HG02642 (cell line): ENCODE measurements at regions not wholly inside any gene's neighbourhood (a gene's known extent, or its start where the extent isn't known, plus 50 kb on each side); places are given as distances from the start of the nearest gene placed in this dataset.

Source experiments
- ATAC-seq: cut with Tn5 transposase; IDR thresholded peaks from one replicate; pipeline ENCODE4 v1.9.1; 2021; ENCODE audit warnings: mild to moderate bottlenecking; ENCODE audit not compliant: unreplicated experiment, poor library complexity

DNA sequence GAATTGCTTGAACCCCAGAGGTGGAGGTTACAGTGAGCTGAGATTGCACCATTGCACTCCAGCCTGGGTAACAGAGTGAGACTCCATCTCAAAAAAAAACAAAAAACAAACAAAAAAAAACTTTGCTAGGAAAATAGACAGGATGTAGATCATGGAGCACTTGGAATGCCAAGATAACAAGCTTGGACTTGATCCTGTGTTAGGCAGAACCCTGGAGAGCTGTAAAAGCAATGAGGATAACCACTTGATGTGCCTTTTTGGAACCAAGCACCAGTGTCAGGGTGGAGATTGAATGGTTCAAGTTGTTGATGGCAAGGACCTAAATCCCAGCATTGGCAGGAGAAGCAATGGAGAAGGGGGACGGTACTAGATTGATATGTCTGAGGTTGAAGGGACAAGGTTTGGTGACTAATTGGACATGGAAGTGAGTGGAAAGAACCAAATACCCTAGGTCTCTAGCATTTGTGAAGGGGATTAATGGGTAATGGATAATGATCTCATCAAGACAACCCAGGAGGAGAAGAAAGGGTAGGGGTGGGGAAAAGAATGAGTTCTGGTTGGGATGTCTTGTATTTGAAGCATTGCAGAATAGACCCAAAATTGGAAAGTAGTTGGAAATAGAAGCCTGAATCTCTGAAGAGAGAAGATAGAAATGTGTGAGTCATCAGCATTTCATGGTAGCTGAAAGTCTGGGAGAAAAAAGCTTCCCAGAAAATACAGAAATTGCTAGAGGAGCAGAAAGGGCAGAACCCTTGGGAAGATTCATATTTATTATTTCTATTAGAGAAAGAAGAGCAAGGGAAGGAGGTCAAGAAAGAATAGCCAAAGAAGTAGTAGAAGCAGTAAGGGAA, 176.7 kb downstream of the NUAK1 start:
- no peak for ATAC-seq

GRCh38 chr12:105967038-105967776, 171.5 kb downstream of the NUAK1 start:
- ATAC-seq = no peak

GRCh38 chr12:105968025-105968424, 170.7 kb downstream of the NUAK1 start:
- no peak for ATAC-seq

- ATAC-seq = no peak
These were observed 167.9 kb downstream of the NUAK1 start for GRCh38 chr12:105970885-105971284.

GRCh38 chr12:105974738-105975137, 164.0 kb downstream of the NUAK1 start:
- ATAC-seq = no peak

- ATAC-seq = no peak
These were observed 163.4 kb downstream of the NUAK1 start for GRCh38 chr12:105975351-105975750.

GRCh38 chr12:105977236-105977635, 161.5 kb downstream of the NUAK1 start:
- no peak for ATAC-seq

- ATAC-seq = no peak
These were observed 161.1 kb downstream of the NUAK1 start for GRCh38 chr12:105977652-105978051.

- no peak for ATAC-seq
These were observed 160.5 kb downstream of the NUAK1 start for GRCh38 chr12:105978276-105978675.

- no peak for ATAC-seq
These were observed 160.1 kb downstream of the NUAK1 start for GRCh38 chr12:105978686-105979085.

- no peak for ATAC-seq
These were observed 158.7 kb downstream of the NUAK1 start for GRCh38 chr12:105980085-105980484.

- no peak for ATAC-seq
These were observed 158.2 kb downstream of the NUAK1 start for GRCh38 chr12:105980533-105980932.

DNA sequence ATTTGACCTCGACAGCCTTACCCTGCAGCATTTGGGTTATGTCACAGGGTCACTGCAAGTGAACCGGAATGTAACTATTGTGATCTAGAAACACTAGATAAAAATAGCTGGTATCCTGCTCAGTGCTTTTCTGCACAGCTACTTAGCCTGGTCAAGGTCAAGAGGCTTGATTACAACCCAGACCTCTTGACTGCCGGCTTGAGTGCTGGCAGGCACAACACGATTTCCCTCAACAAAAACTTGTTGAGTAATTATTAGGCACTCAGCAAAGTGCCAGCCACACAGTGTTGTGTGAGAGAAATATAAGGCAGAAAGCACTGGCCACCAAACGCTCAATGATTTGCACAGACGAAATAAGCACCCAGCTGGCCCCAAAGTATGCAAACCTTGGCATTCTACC, 156.7 kb downstream of the NUAK1 start:
- ATAC-seq = no peak

GRCh38 chr12:105983622-105984320, 155.0 kb downstream of the NUAK1 start:
- ATAC-seq = no peak

- no peak for ATAC-seq
These were observed 153.4 kb downstream of the NUAK1 start for GRCh38 chr12:105985383-105985782.

DNA sequence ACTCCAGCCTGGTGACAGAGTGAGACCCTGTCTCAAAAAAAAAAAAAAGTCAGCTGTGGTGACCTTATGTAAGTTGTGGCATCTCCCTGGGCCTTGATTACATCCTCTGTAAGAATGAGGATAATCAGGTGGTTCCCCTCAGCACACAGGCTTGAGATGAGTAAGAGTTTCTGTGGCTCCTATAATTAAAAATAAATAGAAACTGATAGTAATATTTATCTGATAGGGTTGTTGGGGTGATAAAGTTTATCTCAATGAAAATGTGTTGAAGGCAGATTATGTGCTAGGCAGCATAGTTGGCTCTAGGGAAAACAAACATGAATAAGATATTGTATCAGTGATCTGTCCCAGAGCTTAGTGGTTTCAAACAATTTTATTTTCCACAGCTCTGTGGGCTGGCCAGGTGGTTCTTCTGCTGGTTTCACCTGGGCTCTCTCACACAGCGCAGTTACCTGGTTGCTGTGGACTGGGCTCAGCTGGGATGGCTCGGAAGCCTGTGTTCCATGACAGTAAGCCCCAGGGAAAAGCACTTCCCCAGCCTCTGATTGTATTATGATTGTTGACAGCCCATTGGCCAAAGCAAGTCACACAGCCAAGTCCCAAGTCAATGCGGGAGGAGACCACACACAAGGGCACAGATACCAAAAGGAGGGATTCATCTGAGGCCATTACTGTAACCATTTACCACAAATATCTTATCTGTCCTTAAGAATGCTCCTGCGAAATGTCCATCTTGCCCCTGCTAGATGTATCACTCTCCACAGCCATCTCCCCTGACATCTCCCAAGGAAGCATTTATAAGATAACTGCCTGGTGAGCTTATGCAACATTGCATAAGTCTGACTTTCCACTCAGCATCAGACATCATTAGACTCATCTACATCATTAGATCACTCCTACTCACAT, 151.7 kb downstream of the NUAK1 start:
- no peak for ATAC-seq

DNA sequence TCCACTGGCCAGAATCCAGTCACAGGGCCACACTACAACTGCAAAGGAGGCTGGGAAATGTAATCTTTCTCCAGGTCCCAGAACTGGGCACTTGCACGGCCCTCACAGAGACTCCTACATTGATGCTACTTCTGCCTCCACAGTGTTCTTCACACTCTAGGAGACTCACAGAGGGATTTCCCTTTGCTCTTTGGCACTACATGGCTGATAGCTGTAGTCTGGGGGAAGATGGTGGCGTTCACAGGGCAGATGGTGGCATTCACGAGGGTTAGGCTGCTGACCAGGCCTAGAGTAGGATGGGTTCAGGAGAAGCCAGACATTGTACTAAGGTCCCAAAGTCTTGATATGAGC, 151.1 kb downstream of the NUAK1 start:
- ATAC-seq = no peak

- ATAC-seq = no peak
These were observed 145.7 kb downstream of the NUAK1 start for GRCh38 chr12:105992849-105993740.
